HEK293 (cell line): ENCODE measurements at regions not wholly inside any gene's neighbourhood (a gene's known extent, or its start where the extent isn't known, plus 50 kb on each side); places are given as distances from the start of the nearest gene placed in this dataset.

Experiments used
- CTCF ChIA-PET: fragments of 350-600 bp; formaldehyde crosslinking; extraction: SDS; loops from one replicate; lab custom pipeline; 2021; ENCODE audit warnings: antibody characterized with exemption; lab: Yijun Ruan, JAX
- POLR2A ChIA-PET: fragments of 300-600 bp; formaldehyde crosslinking; extraction: SDS; loops from one replicate; lab custom pipeline; 2020; ENCODE audit warnings: antibody characterized with exemption, inconsistent platforms; lab: Yijun Ruan, JAX
- H3K27ac ChIP-seq: fragments of 200-500 bp; sonication (Bioruptor generic); 2 replicates; pipeline ENCODE4 v1.5.1; 2014; ENCODE audit warnings: low read depth, low read length, control low read depth, inconsistent platforms; ENCODE audit errors: extremely low read depth
- H3K36me3 ChIP-seq, 2 experiments: fragments of 200-500 bp in 1 of 2; sonication (Bioruptor generic) in 1 of 2; 1 replicate in 1 of 2; 2 replicates in 1 of 2; pipeline ENCODE4 v1.5.1; 2014 to 2017; ENCODE audit warnings: inconsistent platforms in 2 of 2, low read length in 2 of 2; ENCODE audit not compliant: control insufficient read depth in 2 of 2, insufficient read depth in 1 of 2
- H3K4me1 ChIP-seq: fragments of 200-500 bp; sonication (Bioruptor generic); 2 replicates; pipeline ENCODE4 v1.5.1; 2014; ENCODE audit warnings: mild to moderate bottlenecking, low read length, inconsistent platforms; ENCODE audit not compliant: control insufficient read depth, insufficient read depth
- H3K4me3 ChIP-seq: 2 replicates; pipeline ENCODE4 v1.5.1; 2011; ENCODE audit warnings: low read depth, mild to moderate bottlenecking, control low read depth, low read length, moderate library complexity
- H3K9me3 ChIP-seq: fragments of 200-500 bp; sonication (Bioruptor generic); 2 replicates; pipeline ENCODE4 v1.5.1; 2014; ENCODE audit warnings: low read depth, low read length, inconsistent platforms; ENCODE audit not compliant: control insufficient read depth, insufficient read depth
- FEZF1 ChIP-seq: fragments of 450-650 bp; formaldehyde crosslinking; IDR thresholded peaks from 2 replicates; pipeline ENCODE4 v1.5.1; 2016; ENCODE audit warnings: missing biosample characterization, missing genetic modification characterization
- HIC1 ChIP-seq: fragments of 450-650 bp; formaldehyde crosslinking; IDR thresholded peaks from 2 replicates; pipeline ENCODE4 v1.5.1; 2016; ENCODE audit warnings: missing biosample characterization, missing genetic modification characterization
- IKZF3 ChIP-seq: fragments of 450-650 bp; IDR thresholded peaks from 2 replicates; pipeline ENCODE4 v1.5.0; 2018; ENCODE audit warnings: missing biosample characterization, mild to moderate bottlenecking, missing genetic modification characterization, moderate library complexity
- KLF16 ChIP-seq: fragments of 450-650 bp; formaldehyde crosslinking; IDR thresholded peaks from 2 replicates; pipeline ENCODE4 v1.5.1; 2017; ENCODE audit warnings: missing biosample characterization, missing genetic modification characterization
- OSR2 ChIP-seq: fragments of 450-650 bp; formaldehyde crosslinking; IDR thresholded peaks from 2 replicates; pipeline ENCODE4 v1.5.1; 2016; ENCODE audit warnings: missing biosample characterization, missing genetic modification characterization
- SCRT1 ChIP-seq: fragments of 450-650 bp; formaldehyde crosslinking; IDR thresholded peaks from 2 replicates; pipeline ENCODE4 v1.5.1; 2016; ENCODE audit warnings: missing biosample characterization, missing genetic modification characterization, borderline replicate concordance
- SP7 ChIP-seq: fragments of 450-650 bp; formaldehyde crosslinking; IDR thresholded peaks from 2 replicates; pipeline ENCODE4 v1.5.1; 2016; ENCODE audit warnings: missing biosample characterization, missing genetic modification characterization
- ZBTB20 ChIP-seq: fragments of 450-650 bp; formaldehyde crosslinking; IDR thresholded peaks from 2 replicates; pipeline ENCODE4 v1.5.1; 2016; ENCODE audit warnings: missing biosample characterization, missing genetic modification characterization
- ZBTB48 ChIP-seq: fragments of 450-650 bp; formaldehyde crosslinking; IDR thresholded peaks from 2 replicates; pipeline ENCODE4 v1.5.1; 2016; ENCODE audit warnings: missing biosample characterization, missing genetic modification characterization
- ZEB2 ChIP-seq: fragments of 450-650 bp; formaldehyde crosslinking; IDR thresholded peaks from 2 replicates; pipeline ENCODE4 v1.5.1; 2016; ENCODE audit warnings: missing biosample characterization, missing genetic modification characterization
- ZFHX2 ChIP-seq: fragments of 450-650 bp; formaldehyde crosslinking; conservative IDR thresholded peaks from 2 replicates; pipeline ENCODE4 v1.5.1; 2016; ENCODE audit warnings: missing biosample characterization, missing genetic modification characterization
- ZFP37 ChIP-seq: fragments of 450-650 bp; formaldehyde crosslinking; IDR thresholded peaks from 2 replicates; pipeline ENCODE4 v1.5.1; 2016; ENCODE audit warnings: missing biosample characterization, missing genetic modification characterization
- ZNF202 ChIP-seq: fragments of 450-650 bp; formaldehyde crosslinking; IDR thresholded peaks from 2 replicates; pipeline ENCODE4 v1.5.1; 2016; ENCODE audit warnings: missing biosample characterization, missing genetic modification characterization, borderline replicate concordance
- ZNF211 ChIP-seq: fragments of 450-650 bp; formaldehyde crosslinking; IDR thresholded peaks from 2 replicates; pipeline ENCODE4 v1.5.1; 2016; ENCODE audit warnings: low read depth, missing biosample characterization, missing genetic modification characterization
- ZNF266 ChIP-seq: fragments of 450-650 bp; formaldehyde crosslinking; IDR thresholded peaks from 2 replicates; pipeline ENCODE4 v1.5.1; 2016; ENCODE audit warnings: missing biosample characterization, missing genetic modification characterization, low read depth
- ZNF302 ChIP-seq: fragments of 450-650 bp; formaldehyde crosslinking; IDR thresholded peaks from 2 replicates; pipeline ENCODE4 v1.5.1; 2016; ENCODE audit warnings: missing biosample characterization, missing genetic modification characterization, low read depth
- ZNF398 ChIP-seq: fragments of 450-650 bp; formaldehyde crosslinking; IDR thresholded peaks from 2 replicates; pipeline ENCODE4 v1.5.1; 2017; ENCODE audit warnings: missing biosample characterization, missing genetic modification characterization
- ZNF423 ChIP-seq: fragments of 450-650 bp; formaldehyde crosslinking; IDR thresholded peaks from 2 replicates; pipeline ENCODE4 v1.5.1; 2016; ENCODE audit warnings: missing biosample characterization, missing genetic modification characterization
- ZNF529 ChIP-seq: fragments of 450-650 bp; formaldehyde crosslinking; IDR thresholded peaks from 2 replicates; pipeline ENCODE4 v1.5.1; 2017; ENCODE audit warnings: missing genetic modification characterization, missing biosample characterization; ENCODE audit not compliant: insufficient replicate concordance
- ZNF670 ChIP-seq: fragments of 450-650 bp; formaldehyde crosslinking; IDR thresholded peaks from 2 replicates; pipeline ENCODE4 v1.5.1; 2016; ENCODE audit warnings: missing biosample characterization, missing genetic modification characterization, low read depth
- ZNF792 ChIP-seq: fragments of 450-650 bp; formaldehyde crosslinking; IDR thresholded peaks from 2 replicates; pipeline ENCODE4 v1.5.1; 2016; ENCODE audit warnings: missing biosample characterization, missing genetic modification characterization
- ZSCAN18 ChIP-seq: fragments of 450-650 bp; formaldehyde crosslinking; IDR thresholded peaks from 2 replicates; pipeline ENCODE4 v1.5.1; 2016; ENCODE audit warnings: missing biosample characterization, missing genetic modification characterization
- ZSCAN23 ChIP-seq: fragments of 450-650 bp; formaldehyde crosslinking; IDR thresholded peaks from 2 replicates; pipeline ENCODE4 v1.5.1; 2016; ENCODE audit warnings: missing biosample characterization, missing genetic modification characterization
- TF ChIP-seq, protein P1 (sequence below): fragments of 450-650 bp; formaldehyde crosslinking; IDR thresholded peaks from 2 replicates; pipeline ENCODE4 v1.5.1; 2016; ENCODE audit warnings: missing biosample characterization, missing genetic modification characterization, borderline replicate concordance
- TF ChIP-seq, protein P2 (sequence below): fragments of 450-650 bp; IDR thresholded peaks from 2 replicates; pipeline ENCODE4 v1.5.1; 2018; ENCODE audit warnings: missing biosample characterization, mild to moderate bottlenecking, missing genetic modification characterization
- TF ChIP-seq, protein P3 (sequence below): fragments of 450-650 bp; formaldehyde crosslinking; IDR thresholded peaks from 2 replicates; pipeline ENCODE4 v1.5.1; 2016; ENCODE audit warnings: missing biosample characterization, missing genetic modification characterization

DNA sequence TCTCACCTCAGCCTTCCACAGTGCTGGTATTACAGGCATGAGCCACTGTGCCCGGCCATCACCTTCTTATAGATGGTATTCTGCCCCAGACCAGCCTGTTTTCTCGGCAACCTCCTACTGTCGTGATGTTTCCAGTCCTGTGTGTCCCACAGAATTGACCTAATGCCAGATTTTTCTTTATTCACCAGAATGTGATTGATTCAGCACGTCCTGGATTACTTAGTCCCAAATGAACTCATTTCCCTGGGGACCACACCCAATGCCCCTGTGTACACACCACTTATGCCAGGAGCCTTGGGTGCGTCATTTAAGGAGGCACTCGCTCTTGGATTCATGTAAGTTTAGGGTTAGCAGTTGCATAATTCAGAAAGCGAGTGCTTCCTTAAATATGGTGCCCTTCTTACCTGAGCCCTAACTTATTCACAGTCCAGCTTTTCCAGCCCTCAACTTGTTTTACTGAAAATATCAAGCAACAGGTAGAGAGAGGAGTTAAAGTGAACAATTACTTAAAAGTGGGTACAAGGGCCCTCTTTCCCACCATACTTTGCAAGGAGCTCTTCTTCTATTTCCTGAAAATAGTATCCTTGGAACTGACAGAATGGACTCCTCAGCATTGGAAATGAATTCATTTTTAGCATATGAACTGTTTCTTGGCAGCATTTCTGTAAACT, 64.6 kb upstream of the UBE2E1 start:
- H3K4me1 ChIP-seq = peaks cover 2% of the 10 kb centered on the region; the same call in 1 of the 2 replicates
- CTCF ChIA-PET = no interaction called here
- peak; percentile 42; the same call in 1 of the 2 replicates for TF ChIP-seq HIC1 (tag by site-specific recombination)
- TF ChIP-seq, protein P1, sequence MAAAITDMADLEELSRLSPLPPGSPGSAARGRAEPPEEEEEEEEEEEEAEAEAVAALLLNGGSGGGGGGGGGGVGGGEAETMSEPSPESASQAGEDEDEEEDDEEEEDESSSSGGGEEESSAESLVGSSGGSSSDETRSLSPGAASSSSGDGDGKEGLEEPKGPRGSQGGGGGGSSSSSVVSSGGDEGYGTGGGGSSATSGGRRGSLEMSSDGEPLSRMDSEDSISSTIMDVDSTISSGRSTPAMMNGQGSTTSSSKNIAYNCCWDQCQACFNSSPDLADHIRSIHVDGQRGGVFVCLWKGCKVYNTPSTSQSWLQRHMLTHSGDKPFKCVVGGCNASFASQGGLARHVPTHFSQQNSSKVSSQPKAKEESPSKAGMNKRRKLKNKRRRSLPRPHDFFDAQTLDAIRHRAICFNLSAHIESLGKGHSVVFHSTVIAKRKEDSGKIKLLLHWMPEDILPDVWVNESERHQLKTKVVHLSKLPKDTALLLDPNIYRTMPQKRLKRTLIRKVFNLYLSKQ = no peak
- TF ChIP-seq ZNF211 (tag by site-specific recombination) = no peak
- TF ChIP-seq FEZF1 (tag by site-specific recombination) = peak; percentile 25; the same call in 1 of the 2 replicates
- TF ChIP-seq ZFHX2 = no peak
- TF ChIP-seq ZNF202 = no peak
- no peak for TF ChIP-seq ZNF529
- TF ChIP-seq ZSCAN23 = no peak
- TF ChIP-seq IKZF3 (tag by site-specific recombination) = no peak
- no peak for TF ChIP-seq ZNF670 (tag by site-specific recombination)
- TF ChIP-seq SCRT1 = 0 out of 2 replicates have a peak, but pooled peaks have one; percentile 56
- no peak for TF ChIP-seq KLF16 (tag by site-specific recombination)
- TF ChIP-seq ZNF792 (tag by site-specific recombination) = no peak
- 0 out of 2 replicates have a peak, but pooled peaks have one; percentile 35 for TF ChIP-seq ZBTB20 (tag by site-specific recombination)
- TF ChIP-seq, protein P2, sequence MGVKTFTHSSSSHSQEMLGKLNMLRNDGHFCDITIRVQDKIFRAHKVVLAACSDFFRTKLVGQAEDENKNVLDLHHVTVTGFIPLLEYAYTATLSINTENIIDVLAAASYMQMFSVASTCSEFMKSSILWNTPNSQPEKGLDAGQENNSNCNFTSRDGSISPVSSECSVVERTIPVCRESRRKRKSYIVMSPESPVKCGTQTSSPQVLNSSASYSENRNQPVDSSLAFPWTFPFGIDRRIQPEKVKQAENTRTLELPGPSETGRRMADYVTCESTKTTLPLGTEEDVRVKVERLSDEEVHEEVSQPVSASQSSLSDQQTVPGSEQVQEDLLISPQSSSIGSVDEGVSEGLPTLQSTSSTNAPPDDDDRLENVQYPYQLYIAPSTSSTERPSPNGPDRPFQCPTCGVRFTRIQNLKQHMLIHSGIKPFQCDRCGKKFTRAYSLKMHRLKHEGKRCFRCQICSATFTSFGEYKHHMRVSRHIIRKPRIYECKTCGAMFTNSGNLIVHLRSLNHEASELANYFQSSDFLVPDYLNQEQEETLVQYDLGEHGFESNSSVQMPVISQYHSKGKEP (tag by site-specific recombination) = no peak
- no peak for TF ChIP-seq ZNF302 (tag by site-specific recombination)
- TF ChIP-seq SP7 (tag by site-specific recombination) = peak; percentile 11; the same call in 1 of the 2 replicates
- no peak for TF ChIP-seq ZSCAN18
- peak; percentile 65 for TF ChIP-seq ZNF423
- peak; percentile 43; the same call in 1 of the 2 replicates for TF ChIP-seq ZEB2 (tag by site-specific recombination)
- no peak for TF ChIP-seq ZNF398
- peak; percentile 84 for TF ChIP-seq OSR2 (tag by site-specific recombination)
- no peak for TF ChIP-seq ZNF266 (tag by site-specific recombination)
- TF ChIP-seq ZBTB48 (tag by site-specific recombination) = peak; percentile 86; the same call in 1 of the 2 replicates
- TF ChIP-seq, protein P3, sequence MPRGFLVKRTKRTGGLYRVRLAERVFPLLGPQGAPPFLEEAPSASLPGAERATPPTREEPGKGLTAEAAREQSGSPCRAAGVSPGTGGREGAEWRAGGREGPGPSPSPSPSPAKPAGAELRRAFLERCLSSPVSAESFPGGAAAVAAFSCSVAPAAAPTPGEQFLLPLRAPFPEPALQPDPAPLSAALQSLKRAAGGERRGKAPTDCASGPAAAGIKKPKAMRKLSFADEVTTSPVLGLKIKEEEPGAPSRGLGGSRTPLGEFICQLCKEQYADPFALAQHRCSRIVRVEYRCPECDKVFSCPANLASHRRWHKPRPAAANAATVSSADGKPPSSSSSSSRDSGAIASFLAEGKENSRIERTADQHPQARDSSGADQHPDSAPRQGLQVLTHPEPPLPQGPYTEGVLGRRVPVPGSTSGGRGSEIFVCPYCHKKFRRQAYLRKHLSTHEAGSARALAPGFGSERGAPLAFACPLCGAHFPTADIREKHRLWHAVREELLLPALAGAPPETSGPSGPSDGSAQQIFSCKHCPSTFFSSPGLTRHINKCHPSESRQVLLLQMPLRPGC = no peak
- TF ChIP-seq ZFP37 = no peak

More for the DNA sequence above, 64.6 kb upstream of the UBE2E1 start:
- Histone ChIP-seq H3K4me3 (no peak overlapping the region), H3K27ac (no peak overlapping the region), H3K9me3 (no peaks in the 10 kb centered on the region), H3K36me3 (no peaks in the 10 kb centered on the region)
- POLR2A ChIA-PET = interaction anchor here (1.0 kb wide), 1 partner anchor 14 kb away, joined by 10 read pairs; no protein-coding TSS in a partner anchor
